ENCODE measurements at regions not wholly inside any gene's neighbourhood (a gene's known extent, or its start where the extent isn't known, plus 50 kb on each side); places are given as distances from the start of the nearest gene placed in this dataset.

DNA sequence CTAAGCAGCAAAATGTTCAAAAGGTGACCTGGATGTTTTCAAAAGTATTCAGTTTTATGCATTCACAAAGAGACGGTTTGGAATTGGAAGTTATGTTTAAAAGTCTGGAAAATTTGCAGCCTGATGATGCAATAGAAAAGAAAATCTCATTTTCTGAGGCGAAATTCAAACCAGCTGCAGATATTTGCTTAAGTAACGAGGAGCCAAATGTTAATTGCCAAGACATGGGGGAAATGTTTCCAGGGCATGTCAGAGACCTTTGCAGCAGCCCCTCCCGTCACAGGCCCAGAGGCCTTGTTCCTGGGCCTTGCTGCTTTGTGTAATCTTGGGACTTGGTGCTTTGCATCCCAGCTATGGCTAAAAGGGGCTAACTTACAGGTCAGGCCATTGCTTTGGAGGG is 228.2 kb downstream of the MAN2A1 start:
- TF ChIP-seq, protein P1, sequence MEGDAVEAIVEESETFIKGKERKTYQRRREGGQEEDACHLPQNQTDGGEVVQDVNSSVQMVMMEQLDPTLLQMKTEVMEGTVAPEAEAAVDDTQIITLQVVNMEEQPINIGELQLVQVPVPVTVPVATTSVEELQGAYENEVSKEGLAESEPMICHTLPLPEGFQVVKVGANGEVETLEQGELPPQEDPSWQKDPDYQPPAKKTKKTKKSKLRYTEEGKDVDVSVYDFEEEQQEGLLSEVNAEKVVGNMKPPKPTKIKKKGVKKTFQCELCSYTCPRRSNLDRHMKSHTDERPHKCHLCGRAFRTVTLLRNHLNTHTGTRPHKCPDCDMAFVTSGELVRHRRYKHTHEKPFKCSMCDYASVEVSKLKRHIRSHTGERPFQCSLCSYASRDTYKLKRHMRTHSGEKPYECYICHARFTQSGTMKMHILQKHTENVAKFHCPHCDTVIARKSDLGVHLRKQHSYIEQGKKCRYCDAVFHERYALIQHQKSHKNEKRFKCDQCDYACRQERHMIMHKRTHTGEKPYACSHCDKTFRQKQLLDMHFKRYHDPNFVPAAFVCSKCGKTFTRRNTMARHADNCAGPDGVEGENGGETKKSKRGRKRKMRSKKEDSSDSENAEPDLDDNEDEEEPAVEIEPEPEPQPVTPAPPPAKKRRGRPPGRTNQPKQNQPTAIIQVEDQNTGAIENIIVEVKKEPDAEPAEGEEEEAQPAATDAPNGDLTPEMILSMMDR (IDR thresholded peaks at IDR 0.05) = no peak
- TF ChIP-seq POLR2AphosphoS5 (IDR thresholded peaks at IDR 0.05) = no peak
